Osteocyte (in vitro differentiated cells): ENCODE measurements at regions not wholly inside any gene's neighbourhood (a gene's known extent, or its start where the extent isn't known, plus 50 kb on each side); places are given as distances from the start of the nearest gene placed in this dataset.

Experiments used
- DNase-seq: peaks from one replicate; pipeline ENCODE4 v3.0.0; 2021; ENCODE audit warnings: mixed read lengths; ENCODE audit not compliant: unreplicated experiment; ENCODE audit errors: extremely low spot score
- H3K27ac Mint-ChIP-seq: one replicate; pipeline ENCODE4 v1.8.0; 2021; ENCODE audit warnings: mild to moderate bottlenecking, mixed read lengths; ENCODE audit not compliant: unreplicated experiment
- H3K27me3 Mint-ChIP-seq: one replicate; pipeline ENCODE4 v1.8.0; 2021; ENCODE audit warnings: mixed read lengths; ENCODE audit not compliant: unreplicated experiment
- H3K36me3 Mint-ChIP-seq: one replicate; pipeline ENCODE4 v1.8.0; 2021; ENCODE audit warnings: mixed read lengths; ENCODE audit not compliant: unreplicated experiment
- H3K4me1 Mint-ChIP-seq: one replicate; pipeline ENCODE4 v1.8.0; 2021; ENCODE audit warnings: mixed read lengths; ENCODE audit not compliant: unreplicated experiment
- H3K4me3 Mint-ChIP-seq: one replicate; pipeline ENCODE4 v1.8.0; 2021; ENCODE audit warnings: mild to moderate bottlenecking, moderate library complexity, mixed read lengths; ENCODE audit not compliant: unreplicated experiment
- H3K9me3 Mint-ChIP-seq: one replicate; pipeline ENCODE4 v1.8.0; 2021; ENCODE audit warnings: mixed read lengths; ENCODE audit not compliant: unreplicated experiment
- CTCF ChIP-seq: fragments of 200-600 bp; sonication (generic); IDR thresholded peaks from 2 replicates; pipeline ENCODE4 v1.5.0; 2021; ENCODE audit warnings: antibody characterized with exemption, mild to moderate bottlenecking, moderate library complexity

GRCh38 chr18:43650426-43650825, 373.1 kb upstream of the SYT4 start:
- Mint-ChIP-seq H3K9me3 (no peaks in the 10 kb centered on the region), H3K27me3 (no peaks in the 10 kb centered on the region), H3K36me3 (peaks cover 4% of the 10 kb centered on the region), H3K4me1 (peaks cover 6% of the 10 kb centered on the region), H3K27ac (no peak overlapping the region), H3K4me3 (no peak overlapping the region)
- TF ChIP-seq CTCF: no peak
- no peak for DNase-seq

- H3K27me3 Mint-ChIP-seq: no peaks in the 10 kb centered on the region
- H3K9me3 Mint-ChIP-seq: no peaks in the 10 kb centered on the region
- no peak for DNase-seq
- no peak for TF ChIP-seq CTCF
- no peak overlapping the region for H3K27ac Mint-ChIP-seq
- H3K4me1 Mint-ChIP-seq: peaks cover 6% of the 10 kb centered on the region
- H3K36me3 Mint-ChIP-seq: peaks cover 4% of the 10 kb centered on the region
- no peak overlapping the region for H3K4me3 Mint-ChIP-seq
These were observed 373.8 kb upstream of the SYT4 start for GRCh38 chr18:43651057-43651456.

- H3K36me3 Mint-ChIP-seq: peaks cover 4% of the 10 kb centered on the region
- TF ChIP-seq CTCF: no peak
- H3K4me1 Mint-ChIP-seq: peaks cover 5% of the 10 kb centered on the region
- no peak for DNase-seq
- no peaks in the 10 kb centered on the region for H3K9me3 Mint-ChIP-seq
- H3K27ac Mint-ChIP-seq: no peak overlapping the region
- H3K27me3 Mint-ChIP-seq: no peaks in the 10 kb centered on the region
- no peak overlapping the region for H3K4me3 Mint-ChIP-seq
These were observed 379.3 kb upstream of the SYT4 start for GRCh38 chr18:43656547-43656946.

GRCh38 chr18:43661570-43661969, 384.3 kb upstream of the SYT4 start:
- Mint-ChIP-seq H3K9me3 (no peaks in the 10 kb centered on the region), H3K27me3 (no peaks in the 10 kb centered on the region), H3K27ac (peak overlapping the region; percentile 91), H3K4me1 (peaks cover 43% of the 10 kb centered on the region), H3K36me3 (no peaks in the 10 kb centered on the region), H3K4me3 (no peak overlapping the region)
- TF ChIP-seq CTCF: peak; percentile 48
- no peak for DNase-seq

GRCh38 chr18:43662657-43663056, 385.4 kb upstream of the SYT4 start:
- Mint-ChIP-seq H3K27me3 (no peaks in the 10 kb centered on the region), H3K27ac (peak overlapping the region; percentile 91), H3K4me3 (peak overlapping the region; percentile 28), H3K9me3 (no peaks in the 10 kb centered on the region), H3K36me3 (no peaks in the 10 kb centered on the region), H3K4me1 (peaks cover 43% of the 10 kb centered on the region)
- no peak for TF ChIP-seq CTCF
- DNase-seq: no peak
